Prostate gland (tissue), 2 donors: ENCODE measurements at regions not wholly inside any gene's neighbourhood (a gene's known extent, or its start where the extent isn't known, plus 50 kb on each side); places are given as distances from the start of the nearest gene placed in this dataset.

Experiments used
- DNase-seq: peaks from one replicate; pipeline ENCODE4 v3.0.0-alpha.2; 2019; ENCODE audit warnings: low spot score
- H3K27ac ChIP-seq, 2 donors: fragments of 200-600 bp; sonication (generic); 2 replicates each; pipeline ENCODE4 v1.5.1; 2017 to 2019
- H3K27me3 ChIP-seq: fragments of 200-600 bp; sonication (generic); replicated peaks from 2 replicates; pipeline ENCODE4 v1.5.1; 2019; ENCODE audit not compliant: insufficient read depth
- H3K36me3 ChIP-seq, 2 donors: fragments of 200-600 bp; sonication (generic); 1 replicate in 1 of 2; 2 replicates in 1 of 2; pipeline versions ENCODE4 v1.5.1 to v1.8.1; 2017 to 2019
- H3K4me1 ChIP-seq: fragments of 200-600 bp; sonication (generic); replicated peaks from 2 replicates; pipeline ENCODE4 v1.5.1; 2019
- H3K4me3 ChIP-seq, 2 donors: fragments of 200-600 bp; sonication (generic); 2 replicates each; pipeline ENCODE4 v1.5.1; 2017 to 2019
- H3K9me3 ChIP-seq: fragments of 200-600 bp; sonication (generic); 2 replicates; pipeline ENCODE4 v1.5.1; 2017
- POLR2A ChIP-seq: fragments of 450-650 bp; IDR thresholded peaks from one replicate; pipeline ENCODE4 v1.6.1; 2016; ENCODE audit warnings: antibody characterized with exemption, mild to moderate bottlenecking
- POLR2AphosphoS5 ChIP-seq: sonication (generic); formaldehyde crosslinking; IDR thresholded peaks from one replicate; pipeline ENCODE4 v1.6.1; 2017; ENCODE audit warnings: antibody characterized with exemption
- WGBS: methylation state at CpG from one replicate; pipeline ENCODE4 v1.1.5; 2018; 5-methylcytosine and 5-hydroxymethylcytosine counted together
- intact Hi-C: fragments of 100-400 bp; cut with DNase I; formaldehyde crosslinking; loops from one replicate; pipeline ENCODE4 v1.14.2; 2022
- TF ChIP-seq, protein P1 (sequence below), 4 experiments: fragments of 200-600 bp in 2 of 4; fragments of 450-650 bp in 2 of 4; sonication (generic) in 2 of 4; IDR thresholded peaks; 1 replicate in 3 of 4; 2 replicates in 1 of 4; pipeline ENCODE4 v1.5.1; 2016 to 2019; ENCODE audit warnings: antibody characterized with exemption in 4 of 4, mild to moderate bottlenecking in 2 of 4, moderate library complexity in 2 of 4

DNA sequence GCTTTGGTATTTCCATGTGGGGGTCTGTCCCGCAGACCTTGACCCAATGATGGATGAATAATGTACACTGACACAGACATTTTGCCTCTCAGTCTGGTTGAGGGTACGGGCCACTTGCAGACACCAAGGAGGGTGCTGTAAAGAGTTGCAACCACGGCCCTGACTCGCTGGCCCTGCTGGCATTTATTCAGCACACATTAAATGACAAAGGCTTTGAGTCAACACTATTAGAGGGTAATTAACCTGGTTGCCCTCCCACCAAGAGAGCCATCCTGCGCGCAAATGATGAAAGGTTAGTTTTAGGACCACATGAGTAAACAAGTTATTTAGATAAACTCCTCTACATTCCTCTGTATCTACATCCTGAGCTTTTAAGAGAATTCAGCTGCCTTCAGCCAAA is 308.9 kb upstream of the MMS22L start:
- H3K27me3 ChIP-seq, result no peaks in the 10 kb centered on the region
- 20% methylated on average over 6 of the region's 6 CpGs for WGBS
- TF ChIP-seq POLR2A (no peak), POLR2AphosphoS5 (no peak)
- TF ChIP-seq, protein P1, sequence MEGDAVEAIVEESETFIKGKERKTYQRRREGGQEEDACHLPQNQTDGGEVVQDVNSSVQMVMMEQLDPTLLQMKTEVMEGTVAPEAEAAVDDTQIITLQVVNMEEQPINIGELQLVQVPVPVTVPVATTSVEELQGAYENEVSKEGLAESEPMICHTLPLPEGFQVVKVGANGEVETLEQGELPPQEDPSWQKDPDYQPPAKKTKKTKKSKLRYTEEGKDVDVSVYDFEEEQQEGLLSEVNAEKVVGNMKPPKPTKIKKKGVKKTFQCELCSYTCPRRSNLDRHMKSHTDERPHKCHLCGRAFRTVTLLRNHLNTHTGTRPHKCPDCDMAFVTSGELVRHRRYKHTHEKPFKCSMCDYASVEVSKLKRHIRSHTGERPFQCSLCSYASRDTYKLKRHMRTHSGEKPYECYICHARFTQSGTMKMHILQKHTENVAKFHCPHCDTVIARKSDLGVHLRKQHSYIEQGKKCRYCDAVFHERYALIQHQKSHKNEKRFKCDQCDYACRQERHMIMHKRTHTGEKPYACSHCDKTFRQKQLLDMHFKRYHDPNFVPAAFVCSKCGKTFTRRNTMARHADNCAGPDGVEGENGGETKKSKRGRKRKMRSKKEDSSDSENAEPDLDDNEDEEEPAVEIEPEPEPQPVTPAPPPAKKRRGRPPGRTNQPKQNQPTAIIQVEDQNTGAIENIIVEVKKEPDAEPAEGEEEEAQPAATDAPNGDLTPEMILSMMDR (IDR thresholded peaks at IDR 0.05), result no peak
- intact Hi-C loops, result no loop called here
- no peaks in the 10 kb centered on the region for H3K4me1 ChIP-seq
- no peak overlapping the region for H3K4me3 ChIP-seq
- DNase-seq, result no peak
- no peak overlapping the region for H3K27ac ChIP-seq
- H3K36me3 ChIP-seq, result no peaks in the 10 kb centered on the region
- no peaks in the 10 kb centered on the region for H3K9me3 ChIP-seq

DNA sequence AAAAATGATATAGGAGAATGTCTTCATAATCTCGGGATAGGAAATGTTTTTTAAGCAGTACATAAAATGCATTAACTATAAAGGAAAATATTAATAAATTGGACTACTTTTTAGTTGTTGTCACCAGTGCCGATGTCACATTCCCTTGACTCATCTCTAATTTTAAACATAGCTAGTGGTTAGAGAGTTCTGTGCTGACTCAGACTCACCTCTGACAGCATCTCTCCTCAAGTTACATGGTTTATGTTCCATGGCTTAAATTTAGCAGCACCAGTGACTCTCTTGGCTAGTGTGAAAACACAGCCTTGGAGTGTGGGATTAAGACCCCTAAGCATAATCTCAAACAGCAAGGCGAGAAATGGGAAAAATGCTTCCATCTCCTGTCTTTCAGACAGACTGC is 311.8 kb upstream of the MMS22L start:
- no peaks in the 10 kb centered on the region for H3K36me3 ChIP-seq
- H3K4me1 ChIP-seq, result no peaks in the 10 kb centered on the region
- TF ChIP-seq, protein P1 (IDR thresholded peaks at IDR 0.05), result no peak
- TF ChIP-seq POLR2AphosphoS5 (no peak), POLR2A (no peak)
- no peaks in the 10 kb centered on the region for H3K9me3 ChIP-seq
- H3K27me3 ChIP-seq, result no peaks in the 10 kb centered on the region
- no peak for DNase-seq
- intact Hi-C loops, result no loop called here
- no peak overlapping the region for H3K27ac ChIP-seq
- H3K4me3 ChIP-seq, result no peak overlapping the region
- WGBS, result 76% methylated on average over 3 of the region's 3 CpGs

DNA sequence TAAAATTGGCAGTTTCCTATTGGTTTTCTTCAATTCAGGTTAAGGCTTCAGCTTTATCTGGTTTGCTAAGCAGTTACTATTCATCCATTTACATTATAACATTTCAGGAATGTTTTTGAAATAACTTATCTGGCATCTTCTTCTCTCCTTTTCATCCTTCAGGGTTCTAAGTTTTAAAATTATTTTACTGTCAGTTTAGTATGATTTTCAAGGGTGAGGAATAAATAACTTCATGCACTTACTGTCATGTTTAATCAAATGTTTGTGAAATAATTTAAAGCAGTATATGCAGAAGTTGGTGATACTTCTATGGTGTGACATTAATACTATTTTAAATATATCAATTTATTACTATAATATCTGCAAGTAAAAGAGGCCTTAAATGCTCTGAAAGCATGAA is 338.1 kb upstream of the MMS22L start:
- H3K4me1 ChIP-seq, result no peaks in the 10 kb centered on the region
- no peak for TF ChIP-seq POLR2A
- TF ChIP-seq, protein P1 (IDR thresholded peaks at IDR 0.05), result no peak
- no peak for TF ChIP-seq POLR2AphosphoS5
- no peaks in the 10 kb centered on the region for H3K27me3 ChIP-seq
- H3K9me3 ChIP-seq, result no peaks in the 10 kb centered on the region
- no peak overlapping the region for H3K27ac ChIP-seq
- intact Hi-C loops, result no loop called here
- no peaks in the 10 kb centered on the region for H3K36me3 ChIP-seq
- no peak for DNase-seq
- H3K4me3 ChIP-seq, result no peak overlapping the region

DNA sequence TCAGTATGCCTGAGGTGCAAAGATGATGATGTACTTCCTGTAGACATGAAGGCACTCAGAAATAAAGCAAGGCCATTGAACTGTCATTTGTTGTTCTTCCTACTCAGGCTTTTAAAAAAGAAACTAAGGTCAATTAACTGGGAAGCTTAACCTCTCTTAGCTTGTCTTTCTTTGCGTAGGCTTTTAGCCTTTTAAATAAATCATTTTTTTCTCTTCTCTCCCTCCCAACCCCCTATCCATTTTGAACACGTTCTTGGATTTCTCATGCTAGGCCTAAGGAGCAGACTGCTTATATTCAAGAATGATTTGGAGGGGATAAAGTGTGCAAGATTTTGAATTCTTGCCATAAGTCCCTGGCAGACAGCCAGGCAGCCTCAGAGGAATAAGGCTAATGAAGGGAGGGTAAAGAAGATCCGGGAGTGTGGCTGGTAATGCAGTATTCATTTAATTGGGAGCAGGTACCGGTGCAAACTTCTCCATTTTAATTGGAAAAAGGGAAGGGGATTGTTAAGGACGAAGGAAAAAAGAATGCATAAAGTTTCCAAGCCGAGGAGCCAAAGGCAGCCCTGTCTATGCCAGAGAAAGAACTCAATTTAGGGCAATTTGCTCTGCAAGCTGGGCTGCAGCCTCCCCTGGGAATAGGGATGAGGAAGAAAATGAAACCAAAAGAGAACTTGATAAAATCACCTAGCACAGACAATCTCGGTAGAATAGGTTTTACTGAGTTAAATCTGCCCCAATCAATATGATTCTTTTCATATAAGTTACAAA is 343.8 kb upstream of the MMS22L start:
- Histone ChIP-seq H3K27me3 (no peaks in the 10 kb centered on the region), H3K27ac (no peak overlapping the region), H3K36me3 (no peaks in the 10 kb centered on the region), H3K9me3 (no peaks in the 10 kb centered on the region), H3K4me1 (no peaks in the 10 kb centered on the region), H3K4me3 (no peak overlapping the region)
- 26% methylated on average over 7 of the region's 7 CpGs for WGBS
- no peak for TF ChIP-seq POLR2AphosphoS5
- TF ChIP-seq, protein P1 (IDR thresholded peaks at IDR 0.05), result no peak
- no peak for TF ChIP-seq POLR2A
- DNase-seq, result no peak
- intact Hi-C loops, result no loop called here

DNA sequence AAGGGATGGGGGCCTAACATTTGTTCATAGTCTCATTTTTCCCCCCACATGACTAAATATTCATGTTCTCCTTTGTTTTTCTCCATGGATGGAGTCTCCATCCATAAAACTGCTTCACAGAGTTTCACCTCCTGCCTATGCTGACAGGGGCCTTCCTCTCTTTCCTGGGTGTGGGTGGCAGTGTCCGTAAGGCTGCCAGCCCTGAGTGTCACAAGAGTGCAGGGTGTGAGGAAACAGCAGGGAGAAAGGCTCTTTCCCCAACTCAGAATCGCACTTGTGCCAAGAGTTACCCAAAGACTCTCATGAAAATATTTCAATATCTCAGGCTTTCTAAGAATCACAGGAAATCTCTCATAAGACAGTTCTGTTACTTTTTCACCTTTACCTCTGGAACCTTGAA is 346.2 kb upstream of the MMS22L start:
- Histone ChIP-seq H3K27me3 (no peaks in the 10 kb centered on the region), H3K4me1 (no peaks in the 10 kb centered on the region), H3K9me3 (no peaks in the 10 kb centered on the region), H3K4me3 (no peak overlapping the region), H3K36me3 (no peaks in the 10 kb centered on the region), H3K27ac (no peak overlapping the region)
- 72% methylated on average over 2 of the region's 2 CpGs for WGBS
- DNase-seq, result no peak
- no peak for TF ChIP-seq POLR2AphosphoS5
- TF ChIP-seq, protein P1 (IDR thresholded peaks at IDR 0.05), result no peak
- TF ChIP-seq POLR2A, result no peak
- intact Hi-C loops, result no loop called here
